ENCODE measurements at regions not wholly inside any gene's neighbourhood (a gene's known extent, or its start where the extent isn't known, plus 50 kb on each side); places are given as distances from the start of the nearest gene placed in this dataset.

- DNase-seq (ENCODE audit: low spot score), result peak; percentile 22
These were observed 187.5 kb upstream of the RPL38 start for GRCh38 chr17:74015990-74016389.

GRCh38 chr17:74016461-74016860, 187.0 kb upstream of the RPL38 start:
- DNase-seq (ENCODE audit: low spot score), result no peak

GRCh38 chr17:74017466-74017865, 186.0 kb upstream of the RPL38 start:
- no peak for DNase-seq (ENCODE audit: low spot score)

GRCh38 chr17:74018115-74018514, 185.4 kb upstream of the RPL38 start:
- DNase-seq (ENCODE audit: low spot score), result peak; percentile 49

GRCh38 chr17:74019271-74019670, 184.2 kb upstream of the RPL38 start:
- no peak for DNase-seq (ENCODE audit: low spot score)

GRCh38 chr17:74019860-74020259, 183.6 kb upstream of the RPL38 start:
- no peak for DNase-seq (ENCODE audit: low spot score)

- DNase-seq (ENCODE audit: low spot score), result no peak
These were observed 183.0 kb upstream of the RPL38 start for GRCh38 chr17:74020522-74020921.

- DNase-seq (ENCODE audit: low spot score), result no peak
These were observed 178.5 kb upstream of the RPL38 start for GRCh38 chr17:74024871-74025531.

GRCh38 chr17:74027444-74027843, 176.0 kb upstream of the RPL38 start:
- no peak for DNase-seq (ENCODE audit: low spot score)

GRCh38 chr17:74028354-74029116, 174.9 kb upstream of the RPL38 start:
- no peak for DNase-seq (ENCODE audit: low spot score)

GRCh38 chr17:74031316-74032090, 172.0 kb upstream of the RPL38 start:
- no peak for DNase-seq (ENCODE audit: low spot score)

- DNase-seq (ENCODE audit: low spot score), result no peak
These were observed 171.3 kb upstream of the RPL38 start for GRCh38 chr17:74032222-74032621.

GRCh38 chr17:74037320-74037719, 166.2 kb upstream of the RPL38 start:
- DNase-seq (ENCODE audit: low spot score), result no peak

GRCh38 chr17:74040291-74040690, 163.2 kb upstream of the RPL38 start:
- DNase-seq (ENCODE audit: low spot score), result no peak

- DNase-seq (ENCODE audit: low spot score), result no peak
These were observed 162.7 kb upstream of the RPL38 start for GRCh38 chr17:74040729-74041128.

- peak; percentile 77 for DNase-seq (ENCODE audit: low spot score)
These were observed 161.4 kb upstream of the RPL38 start for GRCh38 chr17:74041869-74042640.

GRCh38 chr17:74042744-74043486, 160.6 kb upstream of the RPL38 start:
- DNase-seq (ENCODE audit: low spot score), result peak; percentile 86

GRCh38 chr17:74043976-74044375, 159.5 kb upstream of the RPL38 start:
- DNase-seq (ENCODE audit: low spot score), result no peak

GRCh38 chr17:74045608-74046280, 157.7 kb upstream of the RPL38 start:
- no peak for DNase-seq (ENCODE audit: low spot score)

- DNase-seq (ENCODE audit: low spot score), result no peak
These were observed 154.1 kb upstream of the RPL38 start for GRCh38 chr17:74049167-74049966.
